ENCODE measurements at regions not wholly inside any gene's neighbourhood (a gene's known extent, or its start where the extent isn't known, plus 50 kb on each side); places are given as distances from the start of the nearest gene placed in this dataset.

GRCh38 chr11:31895926-31896325, 84.8 kb upstream of the PAX6 start:
- peak; percentile 50 for DNase-seq

GRCh38 chr11:31887180-31887579, 76.1 kb upstream of the PAX6 start:
- no peak for DNase-seq

DNA sequence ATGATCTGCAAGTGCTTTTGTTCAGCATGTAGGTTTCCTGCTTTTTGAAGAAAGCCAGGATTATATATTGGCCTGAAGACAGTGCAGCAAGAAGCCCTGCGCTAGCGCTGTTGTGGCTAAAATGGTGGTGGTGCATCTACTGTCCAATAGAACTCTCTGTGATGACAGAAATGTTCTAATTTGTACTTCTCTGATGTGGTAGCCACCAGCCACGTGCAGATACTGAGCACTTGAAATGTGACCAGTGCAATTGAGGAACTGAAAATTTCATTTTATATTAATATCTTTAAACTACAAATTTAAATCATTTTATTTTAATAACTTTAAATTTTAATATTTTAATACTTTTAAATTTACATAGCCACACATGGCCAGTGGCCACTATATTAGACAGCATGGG, 73.0 kb upstream of the PAX6 start:
- no peak for DNase-seq

DNA sequence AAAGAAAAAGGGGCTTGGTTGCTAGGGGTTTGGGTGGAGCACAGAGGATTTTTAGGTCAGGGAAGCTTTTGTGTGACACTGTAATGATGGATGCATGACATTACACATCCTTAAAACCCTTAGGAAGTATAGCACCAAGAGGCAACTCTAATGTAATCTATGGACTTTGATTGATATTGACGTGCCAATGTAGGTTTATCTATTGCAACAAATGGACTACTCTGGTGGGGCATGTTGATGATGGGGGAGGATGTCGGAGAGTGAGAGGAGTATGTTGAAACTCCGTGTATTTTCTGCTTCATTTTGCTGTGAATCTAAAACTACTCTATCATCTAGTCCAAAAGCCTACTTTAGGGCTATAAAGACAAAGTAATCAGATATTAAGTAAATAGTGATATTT, 72.3 kb upstream of the PAX6 start:
- no peak for DNase-seq

DNA sequence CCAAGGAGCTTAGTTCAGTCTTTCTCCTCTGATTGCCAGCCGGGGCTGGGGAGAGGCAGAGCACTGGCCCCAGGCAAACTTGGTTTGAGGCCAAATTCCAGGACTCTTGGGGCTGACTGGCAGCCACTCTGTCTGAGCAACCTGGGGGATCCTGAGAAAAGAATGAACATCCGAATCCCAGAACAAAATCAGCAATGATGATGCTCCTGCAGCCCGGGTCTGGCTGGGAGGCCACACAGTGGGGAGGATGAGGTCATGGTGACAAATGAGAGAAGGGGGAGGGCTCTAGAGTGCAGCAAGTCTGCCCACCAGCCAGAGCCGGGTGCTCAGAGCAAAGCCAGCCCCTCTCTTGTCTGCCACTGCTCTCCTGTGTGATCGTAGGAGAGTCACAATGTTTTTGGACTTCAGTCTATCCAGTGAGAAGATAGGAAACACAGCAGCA, 71.8 kb upstream of the PAX6 start:
- peak; percentile 39 for DNase-seq

DNA sequence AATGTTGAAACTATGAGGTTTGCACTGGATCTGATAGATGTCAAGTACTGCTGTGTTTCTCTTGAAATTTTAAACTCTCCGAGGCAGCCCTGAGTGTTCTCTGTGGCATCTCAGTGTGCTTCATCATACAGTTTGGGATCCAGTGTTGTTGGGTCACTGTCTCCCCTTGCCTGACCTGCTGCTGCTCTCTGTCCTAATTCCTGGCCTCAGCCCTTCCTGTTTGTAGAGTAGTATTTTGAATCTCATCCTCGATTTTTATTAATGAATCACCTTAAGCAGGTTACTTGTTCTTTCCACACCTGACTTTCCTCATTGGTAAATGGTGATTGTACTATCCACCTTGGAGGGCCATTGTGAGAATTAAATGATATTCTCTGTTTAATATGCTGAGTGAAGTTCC, 70.7 kb upstream of the PAX6 start:
- no peak for DNase-seq

GRCh38 chr11:31879681-31880080, 68.6 kb upstream of the PAX6 start:
- DNase-seq: no peak

DNA sequence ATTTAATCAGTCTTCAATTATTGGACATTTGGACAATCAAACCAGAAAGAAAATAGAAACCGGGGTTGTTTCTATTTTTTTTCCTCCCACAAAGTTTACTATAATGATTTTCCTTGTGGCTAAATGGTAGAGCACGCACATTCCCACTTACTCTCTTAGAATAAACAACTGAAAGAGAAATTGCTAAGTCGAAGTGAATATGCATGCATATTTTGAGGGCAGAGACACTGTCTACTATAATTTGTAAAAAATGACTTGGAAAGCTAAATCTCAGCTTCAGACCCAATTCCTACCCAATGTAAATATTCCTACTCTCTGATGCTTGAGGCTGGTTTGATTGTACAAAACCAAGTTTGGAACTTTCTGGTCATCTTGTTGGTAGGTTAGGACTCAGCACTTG, 66.7 kb upstream of the PAX6 start:
- no peak for DNase-seq

GRCh38 chr11:31877083-31877482, 66.0 kb upstream of the PAX6 start:
- peak; percentile 33 for DNase-seq

DNA sequence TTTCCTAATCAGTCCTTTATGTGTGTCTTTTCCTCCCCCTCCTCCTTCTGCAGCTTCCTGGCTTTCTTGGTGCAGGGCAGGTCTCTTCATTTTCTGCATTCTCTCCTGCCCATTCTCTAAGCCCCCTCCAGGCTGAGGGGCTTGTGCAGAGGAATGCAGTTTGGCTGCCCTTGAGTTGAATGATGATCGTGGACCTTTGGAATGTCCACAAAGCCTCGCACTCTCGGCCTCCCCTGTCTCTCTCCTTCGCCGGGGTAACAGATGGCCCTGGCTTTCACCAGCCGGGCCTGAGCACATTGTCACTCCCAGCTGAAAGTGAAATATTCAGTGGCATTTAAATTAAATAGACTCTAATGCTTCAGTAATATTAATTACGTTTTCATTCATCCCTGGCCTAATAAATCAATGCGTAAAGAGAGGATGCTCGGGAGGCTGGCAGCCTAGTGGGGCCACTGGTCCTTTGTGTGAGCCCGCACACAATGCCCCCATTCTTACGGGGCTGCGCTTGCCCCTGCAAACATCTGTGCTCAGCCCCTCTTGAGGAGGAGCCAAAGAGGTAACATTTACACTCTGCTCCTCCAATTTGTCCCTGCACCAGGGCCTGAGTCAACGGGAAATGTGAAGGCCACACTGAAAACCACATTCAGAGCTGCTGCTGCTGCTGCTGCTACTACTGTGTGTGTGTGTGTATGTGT, 64.9 kb upstream of the PAX6 start:
- peak; percentile 47 for DNase-seq

DNA sequence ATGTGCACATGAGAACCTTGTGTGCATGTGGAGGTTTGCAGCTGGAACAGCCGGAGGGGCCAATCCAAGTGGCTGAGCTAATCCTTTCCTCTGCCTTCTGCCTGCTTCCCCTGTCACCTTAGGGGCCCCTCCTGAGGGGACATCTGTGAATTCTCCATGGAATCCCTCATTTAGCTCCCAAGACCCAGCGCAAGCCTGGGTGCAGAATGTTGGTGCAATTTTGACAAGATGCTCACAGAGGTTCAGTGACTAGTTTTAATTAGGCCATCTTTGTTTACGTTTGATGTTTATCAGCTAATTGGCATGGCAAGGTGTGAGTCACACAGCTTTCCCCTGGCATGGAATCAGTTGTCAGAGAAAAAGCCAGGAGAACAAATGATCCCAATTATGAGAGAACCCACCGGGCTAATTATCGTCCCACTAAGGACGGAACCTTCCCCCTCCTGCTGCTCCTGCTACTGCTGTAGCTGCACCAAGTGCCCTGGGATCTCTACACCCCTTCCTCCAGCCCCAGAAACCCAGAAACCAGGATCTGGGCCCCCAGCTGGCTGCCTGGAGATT, 63.6 kb upstream of the PAX6 start:
- DNase-seq: no peak

- no peak for DNase-seq
These were observed 62.0 kb upstream of the PAX6 start for GRCh38 chr11:31873124-31873523.

DNA sequence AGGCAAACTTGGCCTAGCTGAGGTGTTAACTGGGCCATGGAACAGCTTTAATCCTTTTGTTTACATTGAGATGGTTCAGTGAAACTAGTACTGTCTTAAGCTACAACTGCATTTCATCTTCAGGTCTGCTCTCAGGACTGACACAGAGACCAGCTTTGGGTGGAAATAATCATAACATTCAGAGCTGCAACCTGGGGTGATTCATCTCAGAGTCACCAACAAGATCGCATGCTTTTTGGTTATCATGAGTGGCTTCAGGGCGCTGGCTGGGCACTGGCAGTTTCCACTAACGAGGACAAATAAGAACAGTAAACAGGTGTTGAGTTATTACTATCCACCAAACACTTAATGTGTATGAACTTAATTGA, 60.9 kb upstream of the PAX6 start:
- DNase-seq: no peak

- DNase-seq: no peak
These were observed 60.4 kb upstream of the PAX6 start for GRCh38 chr11:31871310-31872075.

- DNase-seq: peak; percentile 45
These were observed 59.6 kb upstream of the PAX6 start for GRCh38 chr11:31870609-31871309.

DNA sequence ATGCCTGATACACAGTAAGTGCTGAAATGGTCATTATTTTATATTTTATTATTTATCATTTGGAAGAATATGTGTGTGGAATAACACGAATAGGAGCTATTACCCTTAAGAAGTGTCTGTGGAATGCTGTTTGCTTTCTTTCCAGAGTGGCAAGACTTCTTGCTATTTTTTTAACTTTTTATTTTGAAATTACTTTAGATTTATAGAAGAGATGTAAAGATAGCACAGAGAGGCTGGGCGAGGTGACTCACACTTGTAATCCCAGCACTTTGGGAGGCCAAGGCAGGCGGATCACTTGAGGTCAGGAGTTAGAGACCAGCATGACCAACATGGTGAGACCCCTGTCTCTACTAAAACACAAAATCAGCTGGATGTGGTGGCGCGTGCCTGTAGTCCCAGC, 58.9 kb upstream of the PAX6 start:
- DNase-seq: no peak

DNA sequence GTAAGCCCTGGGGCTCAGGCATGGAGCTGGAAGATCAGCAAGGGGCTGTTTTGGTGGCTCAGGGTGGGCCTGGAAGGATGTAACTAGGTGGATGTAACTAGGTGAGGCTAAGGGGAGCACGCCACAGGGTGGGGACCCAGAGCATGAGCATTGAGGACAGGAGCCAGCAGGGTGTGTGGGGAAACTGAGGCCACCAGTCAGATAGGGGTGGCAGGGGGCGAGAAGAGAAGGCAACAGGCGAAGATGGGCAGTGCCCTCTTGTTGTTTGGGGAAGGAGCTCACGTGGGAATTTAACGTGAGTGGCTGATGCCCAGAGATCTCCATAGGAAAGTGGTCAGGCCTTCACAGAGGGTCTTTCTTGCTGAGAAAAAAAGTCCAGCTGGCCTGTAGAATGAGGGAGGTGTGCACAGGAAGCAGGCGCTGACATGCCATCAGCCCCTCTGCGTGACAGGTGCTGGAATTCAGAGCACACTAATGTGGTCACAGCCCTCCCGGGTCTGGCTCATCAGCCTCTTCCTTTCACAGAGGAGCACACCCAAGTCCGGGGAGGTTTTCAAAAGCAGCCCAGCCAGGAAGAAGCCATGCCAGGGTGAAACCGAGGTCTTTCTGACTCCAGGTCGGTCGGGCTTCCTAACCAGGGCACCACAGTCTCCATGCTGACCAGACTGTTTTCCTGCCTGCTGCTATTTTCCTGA, 54.6 kb upstream of the PAX6 start:
- DNase-seq: no peak

GRCh38 chr11:31863170-31863832, 52.2 kb upstream of the PAX6 start:
- DNase-seq: no peak

DNA sequence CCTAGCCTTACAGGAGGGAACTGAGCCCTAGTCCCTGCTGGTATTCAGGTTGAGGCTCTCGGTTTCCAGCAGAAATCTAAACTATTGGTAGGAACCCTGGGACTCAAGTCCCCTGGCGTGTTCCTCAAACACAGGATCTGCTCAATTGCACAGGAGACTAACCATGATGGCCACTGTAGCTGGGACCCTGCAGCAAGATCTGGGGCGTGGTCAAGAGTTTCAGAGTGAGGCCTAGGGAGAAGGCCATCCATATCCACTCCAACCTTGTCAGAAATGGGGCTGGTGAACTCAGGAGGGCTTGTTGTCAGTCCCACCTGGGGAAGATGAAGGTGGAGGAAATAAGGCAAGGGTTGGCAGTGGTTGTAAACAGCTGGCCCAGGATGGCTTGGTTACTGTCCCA, 49.9 kb upstream of the PAX6 start:
- DNase-seq: no peak
